ENCODE measurements at regions not wholly inside any gene's neighbourhood (a gene's known extent, or its start where the extent isn't known, plus 50 kb on each side); places are given as distances from the start of the nearest gene placed in this dataset.
A peak's percentile ranks its signal among the peaks of the same experiment; 100 is the strongest.
"Not testable (repeated sequence)": the region's sequence is repeated elsewhere in the genome, so short reads cannot be mapped to it uniquely, and the experiment has no call there.

- no peak for DNase-seq
Observed at GRCh38 chr6:9307187-9307586, 871.8 kb upstream of the SLC35B3 start.

- DNase-seq, result no peak
Observed at GRCh38 chr6:9295644-9296043, 860.3 kb upstream of the SLC35B3 start.

- DNase-seq, result no peak
Observed at GRCh38 chr6:9292975-9293374, 857.6 kb upstream of the SLC35B3 start.

GRCh38 chr6:9290342-9290741 is 855.0 kb upstream of the SLC35B3 start:
- not testable (repeated sequence) for DNase-seq

GRCh38 chr6:9272671-9273070 is 837.3 kb upstream of the SLC35B3 start:
- no peak for DNase-seq

- DNase-seq, result no peak
Observed at GRCh38 chr6:9266741-9267140, 831.4 kb upstream of the SLC35B3 start.

- no peak for DNase-seq
Observed at GRCh38 chr6:9257215-9257614, 821.9 kb upstream of the SLC35B3 start.

GRCh38 chr6:9254251-9254650 is 818.9 kb upstream of the SLC35B3 start:
- DNase-seq, result no peak

GRCh38 chr6:9252799-9253198 is 817.5 kb upstream of the SLC35B3 start:
- DNase-seq, result no peak

GRCh38 chr6:9250852-9251251 is 815.5 kb upstream of the SLC35B3 start:
- DNase-seq, result peak; percentile 51

- no peak for DNase-seq
Observed at GRCh38 chr6:9248133-9248532, 812.8 kb upstream of the SLC35B3 start.

GRCh38 chr6:9240861-9241260 is 805.5 kb upstream of the SLC35B3 start:
- no peak for DNase-seq

GRCh38 chr6:9236443-9236842 is 801.1 kb upstream of the SLC35B3 start:
- DNase-seq, result no peak

- peak; percentile 8 for DNase-seq
Observed at GRCh38 chr6:9233686-9234085, 798.3 kb upstream of the SLC35B3 start.

GRCh38 chr6:9233226-9233625 is 797.9 kb upstream of the SLC35B3 start:
- DNase-seq, result no peak

GRCh38 chr6:9225441-9225871 is 790.1 kb upstream of the SLC35B3 start:
- DNase-seq, result no peak

GRCh38 chr6:9224539-9224938 is 789.2 kb upstream of the SLC35B3 start:
- DNase-seq, result no peak

- DNase-seq, result not testable (repeated sequence)
Observed at GRCh38 chr6:9213717-9214116, 778.4 kb upstream of the SLC35B3 start.

- DNase-seq, result peak; percentile 3
Observed at GRCh38 chr6:9208966-9209365, 773.6 kb upstream of the SLC35B3 start.

- DNase-seq, result no peak
Observed at GRCh38 chr6:9205645-9206044, 770.3 kb upstream of the SLC35B3 start.

- DNase-seq, result no peak
Observed at GRCh38 chr6:9204171-9204570, 768.8 kb upstream of the SLC35B3 start.

- no peak for DNase-seq
Observed at GRCh38 chr6:9200712-9201111, 765.4 kb upstream of the SLC35B3 start.

GRCh38 chr6:9197726-9198125 is 762.4 kb upstream of the SLC35B3 start:
- no peak for DNase-seq

GRCh38 chr6:9195322-9195721 is 760.0 kb upstream of the SLC35B3 start:
- no peak for DNase-seq

GRCh38 chr6:9192405-9192909 is 757.1 kb upstream of the SLC35B3 start:
- no peak for DNase-seq

Measured in renal pelvis (tissue), 1 donor.